ENCODE measurements at regions not wholly inside any gene's neighbourhood (a gene's known extent, or its start where the extent isn't known, plus 50 kb on each side); places are given as distances from the start of the nearest gene placed in this dataset.

- DNase-seq (ENCODE audit: extremely low spot score) = no peak
- POLR2A ChIA-PET = no interaction called here
- no peak for TF ChIP-seq CTCF (IDR thresholded peaks at IDR 0.05; ENCODE audit: control extremely low read depth, extremely low read depth, low read depth, missing control alignments)
- CTCF ChIA-PET = interaction anchor here (1.4 kb wide), 1 partner anchor 8 kb away, joined by 3 read pairs; no protein-coding TSS in a partner anchor
Observed at GRCh38 chr6:163999475-164000125, 585.1 kb downstream of the QKI start.

GRCh38 chr6:163998496-163998895 is 584.0 kb downstream of the QKI start:
- TF ChIP-seq CTCF (IDR thresholded peaks at IDR 0.05; ENCODE audit: control extremely low read depth, extremely low read depth, low read depth, missing control alignments) = no peak
- DNase-seq (ENCODE audit: extremely low spot score) = no peak
- POLR2A ChIA-PET = no interaction called here
- CTCF ChIA-PET = interaction anchor here (0.8 kb wide), 1 partner anchor 29 kb away, joined by 3 read pairs; no protein-coding TSS in a partner anchor

GRCh38 chr6:163996491-163996890 is 582.0 kb downstream of the QKI start:
- DNase-seq (ENCODE audit: extremely low spot score) = no peak
- ChIA-PET CTCF (no interaction called here), POLR2A (no interaction called here)
- no peak for TF ChIP-seq CTCF (IDR thresholded peaks at IDR 0.05; ENCODE audit: control extremely low read depth, extremely low read depth, low read depth, missing control alignments)

- ChIA-PET POLR2A (no interaction called here), CTCF (no interaction called here)
- no peak for TF ChIP-seq CTCF (IDR thresholded peaks at IDR 0.05; ENCODE audit: control extremely low read depth, extremely low read depth, low read depth, missing control alignments)
- no peak for DNase-seq (ENCODE audit: extremely low spot score)
Observed at GRCh38 chr6:163994566-163994965, 580.0 kb downstream of the QKI start.

GRCh38 chr6:163992701-163993100 is 578.2 kb downstream of the QKI start:
- TF ChIP-seq CTCF (IDR thresholded peaks at IDR 0.05; ENCODE audit: control extremely low read depth, extremely low read depth, low read depth, missing control alignments) = no peak
- no peak for DNase-seq (ENCODE audit: extremely low spot score)
- ChIA-PET CTCF (no interaction called here), POLR2A (no interaction called here)

- TF ChIP-seq CTCF (IDR thresholded peaks at IDR 0.05; ENCODE audit: control extremely low read depth, extremely low read depth, low read depth, missing control alignments) = no peak
- no peak for DNase-seq (ENCODE audit: extremely low spot score)
- CTCF ChIA-PET = interaction anchor here (0.9 kb wide), 1 partner anchor 9 kb away, joined by 3 read pairs; no protein-coding TSS in a partner anchor
- POLR2A ChIA-PET = no interaction called here
Observed at GRCh38 chr6:163992056-163992455, 577.5 kb downstream of the QKI start.

Data from GM10248 (cell line).